ENCODE measurements at regions not wholly inside any gene's neighbourhood (a gene's known extent, or its start where the extent isn't known, plus 50 kb on each side); places are given as distances from the start of the nearest gene placed in this dataset.

- Mint-ChIP-seq H3K4me1 (ENCODE audit: low read depth, unreplicated experiment) (no peaks in the 10 kb centered on the region), H3K4me3 (ENCODE audit: low read depth, unreplicated experiment) (no peak overlapping the region), H3K36me3 (ENCODE audit: insufficient read depth, unreplicated experiment) (no peaks in the 10 kb centered on the region), H3K9me3 (ENCODE audit: low read depth, unreplicated experiment) (peaks cover 13% of the 10 kb centered on the region), H3K27ac (ENCODE audit: unreplicated experiment) (no peak overlapping the region), H3K27me3 (ENCODE audit: unreplicated experiment) (no peaks in the 10 kb centered on the region)
- CTCF ChIA-PET = no interaction called here
- no peak for TF ChIP-seq CTCF (IDR thresholded peaks at IDR 0.05; ENCODE audit: unreplicated experiment)
- DNase-seq = no peak
- intact Hi-C loops (cut with micrococcal nuclease; ENCODE audit: unreplicated experiment) = no loop called here
- no TSS peak for BruUV-seq (replicated peaks)
Measured at GRCh38 chr19:28341810-28342350, 871.1 kb downstream of the UQCRFS1 start.

GRCh38 chr19:28334419-28334818 is 878.5 kb downstream of the UQCRFS1 start:
- DNase-seq = no peak
- Mint-ChIP-seq H3K4me3 (ENCODE audit: low read depth, unreplicated experiment) (no peak overlapping the region), H3K27ac (ENCODE audit: unreplicated experiment) (no peak overlapping the region), H3K9me3 (ENCODE audit: low read depth, unreplicated experiment) (peaks cover 13% of the 10 kb centered on the region), H3K27me3 (ENCODE audit: unreplicated experiment) (no peaks in the 10 kb centered on the region), H3K4me1 (ENCODE audit: low read depth, unreplicated experiment) (no peaks in the 10 kb centered on the region), H3K36me3 (ENCODE audit: insufficient read depth, unreplicated experiment) (no peaks in the 10 kb centered on the region)
- BruUV-seq (replicated peaks) = no TSS peak
- intact Hi-C loops (cut with micrococcal nuclease; ENCODE audit: unreplicated experiment) = no loop called here
- no peak for TF ChIP-seq CTCF (IDR thresholded peaks at IDR 0.05; ENCODE audit: unreplicated experiment)
- CTCF ChIA-PET = no interaction called here

- Mint-ChIP-seq H3K4me1 (ENCODE audit: low read depth, unreplicated experiment) (no peaks in the 10 kb centered on the region), H3K9me3 (ENCODE audit: low read depth, unreplicated experiment) (peaks cover 12% of the 10 kb centered on the region), H3K36me3 (ENCODE audit: insufficient read depth, unreplicated experiment) (no peaks in the 10 kb centered on the region), H3K27me3 (ENCODE audit: unreplicated experiment) (no peaks in the 10 kb centered on the region), H3K4me3 (ENCODE audit: low read depth, unreplicated experiment) (no peak overlapping the region), H3K27ac (ENCODE audit: unreplicated experiment) (no peak overlapping the region)
- DNase-seq = no peak
- CTCF ChIA-PET = no interaction called here
- no TSS peak for BruUV-seq (replicated peaks)
- intact Hi-C loops (cut with micrococcal nuclease; ENCODE audit: unreplicated experiment) = no loop called here
- no peak for TF ChIP-seq CTCF (IDR thresholded peaks at IDR 0.05; ENCODE audit: unreplicated experiment)
Measured at GRCh38 chr19:28333909-28334308, 879.0 kb downstream of the UQCRFS1 start.

GRCh38 chr19:28332886-28333285 is 880.1 kb downstream of the UQCRFS1 start:
- no TSS peak for BruUV-seq (replicated peaks)
- no peaks in the 10 kb centered on the region for H3K36me3 Mint-ChIP-seq (ENCODE audit: insufficient read depth, unreplicated experiment)
- intact Hi-C loops (cut with micrococcal nuclease; ENCODE audit: unreplicated experiment) = no loop called here

More at GRCh38 chr19:28332886-28333285, 880.1 kb downstream of the UQCRFS1 start:
- Mint-ChIP-seq H3K27me3 (ENCODE audit: unreplicated experiment) (no peaks in the 10 kb centered on the region), H3K4me1 (ENCODE audit: low read depth, unreplicated experiment) (no peaks in the 10 kb centered on the region), H3K9me3 (ENCODE audit: low read depth, unreplicated experiment) (peaks cover 10% of the 10 kb centered on the region), H3K27ac (ENCODE audit: unreplicated experiment) (no peak overlapping the region), H3K4me3 (ENCODE audit: low read depth, unreplicated experiment) (no peak overlapping the region)
- CTCF ChIA-PET = interaction anchor here (0.6 kb wide), 1 partner anchor 492 kb away, joined by 4 read pairs; no protein-coding TSS in a partner anchor
- no peak for DNase-seq
- no peak for TF ChIP-seq CTCF (IDR thresholded peaks at IDR 0.05; ENCODE audit: unreplicated experiment)

All from Calu3 (cell line).